Medulla oblongata (tissue), 1 donor: ENCODE measurements at regions not wholly inside any gene's neighbourhood (a gene's known extent, or its start where the extent isn't known, plus 50 kb on each side); places are given as distances from the start of the nearest gene placed in this dataset.

Experiments used
- DNase-seq: peaks from one replicate; pipeline ENCODE4 v3.0.0-alpha.2; 2015; ENCODE audit errors: extremely low spot score

DNA sequence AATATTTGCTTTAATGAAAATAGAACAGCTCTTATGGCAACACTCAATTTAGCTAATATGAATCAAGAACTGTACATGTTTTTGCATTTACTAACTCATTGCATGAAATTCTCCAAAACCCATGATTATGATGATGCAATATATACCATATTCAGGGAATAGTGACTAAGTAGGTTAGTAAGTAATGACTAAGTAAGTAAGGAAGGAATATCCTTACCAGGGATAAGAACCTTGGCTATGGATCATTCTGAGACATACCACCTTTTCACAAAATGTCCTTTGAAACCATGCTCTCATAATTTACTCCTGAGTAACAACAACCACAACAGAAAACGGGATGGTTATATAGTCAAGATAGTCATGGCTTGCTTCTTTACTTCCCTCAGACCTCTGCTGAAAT is 1513.0 kb downstream of the STIM2 start:
- no peak for DNase-seq

DNA sequence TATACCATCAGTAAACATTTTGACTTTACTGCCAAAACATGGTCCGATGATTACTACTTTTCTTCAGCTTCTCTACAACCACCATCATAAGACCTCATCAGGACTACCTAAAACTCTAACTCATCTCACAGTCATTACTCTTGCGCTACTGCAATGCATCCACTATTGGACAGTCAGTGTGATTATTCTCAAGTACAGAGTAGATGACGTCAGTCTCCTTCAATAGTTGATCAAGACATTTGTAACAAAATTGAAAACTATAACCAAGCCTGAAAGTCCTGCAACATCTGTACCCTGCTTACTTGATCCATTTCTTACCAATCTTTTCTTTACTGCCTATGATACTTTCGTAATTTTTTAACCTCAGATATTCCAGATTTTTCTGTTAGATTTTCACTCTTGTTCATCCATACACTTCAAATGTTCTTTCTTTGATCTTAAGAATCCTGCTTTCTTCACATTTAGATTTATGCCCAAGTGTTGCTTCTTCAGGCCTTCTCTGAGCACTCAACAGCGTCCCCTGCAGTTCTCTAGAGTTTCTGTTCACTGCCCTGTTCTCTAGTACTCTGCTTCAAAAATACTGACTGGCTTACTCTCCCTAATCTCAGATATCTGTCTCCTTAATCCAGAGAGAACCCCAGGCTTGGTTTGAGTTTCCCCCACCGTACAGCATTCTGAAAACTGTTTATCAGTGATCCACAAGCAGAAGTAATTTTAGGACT is 1517.6 kb downstream of the STIM2 start:
- no peak for DNase-seq

DNA sequence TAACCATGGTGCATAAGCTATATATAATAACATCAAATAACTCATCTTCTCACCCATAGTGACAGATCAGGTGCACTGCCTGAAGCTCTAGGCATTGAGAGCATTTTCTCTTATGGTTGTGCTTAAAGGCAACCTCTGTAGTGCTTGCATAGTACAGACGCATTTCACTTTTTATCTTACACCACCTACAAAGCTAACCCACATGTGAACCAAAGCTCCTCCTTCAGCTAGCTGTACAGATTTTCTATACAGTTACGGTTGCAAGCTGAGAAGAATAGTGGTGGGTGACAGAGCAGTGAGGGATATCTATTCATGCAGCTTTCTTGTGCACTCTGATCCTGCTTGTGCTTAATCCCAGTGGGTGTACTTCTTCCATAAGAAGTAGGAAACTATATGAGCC is 1525.2 kb downstream of the STIM2 start:
- no peak for DNase-seq

DNA sequence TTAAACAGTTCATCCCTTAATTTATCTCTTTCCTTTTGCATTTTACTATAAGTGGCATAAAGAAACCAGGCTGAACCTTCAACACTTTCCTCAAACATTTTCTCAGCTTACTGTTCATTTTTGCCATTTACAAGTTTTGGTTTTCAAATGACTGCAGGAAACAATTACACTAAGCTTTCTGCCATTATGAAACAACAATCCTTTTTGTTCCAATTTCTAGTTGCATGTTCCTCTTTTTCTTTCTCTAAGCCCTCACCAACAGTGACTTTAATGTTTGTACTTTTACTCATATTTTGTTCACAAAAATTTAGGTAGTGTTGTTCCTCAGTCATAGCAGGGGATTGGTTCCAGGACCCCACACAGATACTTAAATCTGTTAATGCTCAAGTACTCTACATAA is 1526.1 kb downstream of the STIM2 start:
- DNase-seq, result no peak

DNA sequence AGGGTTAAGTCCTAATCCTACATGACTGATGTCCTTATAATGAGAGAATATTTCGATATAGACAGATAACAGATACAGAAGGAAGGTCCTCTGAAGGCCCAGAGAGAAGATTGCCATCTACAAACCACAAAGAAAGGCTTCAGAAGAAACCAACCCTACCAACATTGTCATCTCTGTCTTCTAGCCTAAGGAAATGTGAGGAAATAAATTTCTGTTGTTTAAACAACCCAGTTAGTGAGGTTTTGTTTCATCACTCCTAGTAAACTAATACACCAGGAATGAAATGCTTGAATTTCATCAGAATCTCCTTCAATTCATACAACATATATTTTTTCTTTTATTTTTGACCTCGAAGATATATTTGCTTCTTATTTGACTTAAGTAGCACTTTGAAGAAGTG is 1527.8 kb downstream of the STIM2 start:
- DNase-seq, result no peak

DNA sequence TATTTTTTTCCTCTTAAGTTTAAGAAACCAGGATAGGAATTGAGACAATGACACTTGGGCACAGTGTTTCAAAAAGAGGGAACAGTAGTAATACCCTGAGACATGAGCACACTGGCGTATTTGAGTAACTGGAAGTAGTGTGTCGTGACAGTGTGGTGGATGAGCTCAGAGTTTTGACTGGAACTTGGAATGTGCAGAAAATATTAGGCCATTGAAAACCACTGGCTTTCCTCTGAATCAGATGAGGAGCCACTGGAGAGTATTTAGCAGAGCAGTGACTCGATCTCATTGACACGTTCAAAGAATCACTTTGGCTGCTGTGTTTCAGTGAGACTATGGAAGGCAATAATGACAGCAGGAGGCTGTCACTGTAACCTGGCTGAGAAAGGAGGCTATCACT is 1531.2 kb downstream of the STIM2 start:
- no peak for DNase-seq

DNA sequence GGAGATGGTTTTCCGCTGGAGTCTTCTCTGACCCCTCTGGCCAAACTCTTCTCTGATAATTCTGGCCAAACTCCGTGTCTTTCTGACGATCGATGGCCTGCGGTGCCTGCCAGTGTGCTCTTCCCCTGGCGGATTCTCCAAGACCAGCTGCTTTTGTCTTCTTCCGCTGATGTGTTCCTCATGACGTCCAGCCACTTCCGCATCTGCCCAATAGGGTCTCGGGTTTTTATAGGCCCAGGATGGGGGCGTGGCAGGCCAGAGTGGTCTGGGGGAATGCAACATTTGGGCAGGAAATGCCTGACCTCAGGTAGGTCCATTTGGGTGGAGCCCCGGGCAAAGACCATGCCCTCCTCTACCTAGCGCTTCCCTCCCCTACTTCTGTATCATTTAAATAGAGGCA is 1542.1 kb downstream of the STIM2 start:
- no peak for DNase-seq

DNA sequence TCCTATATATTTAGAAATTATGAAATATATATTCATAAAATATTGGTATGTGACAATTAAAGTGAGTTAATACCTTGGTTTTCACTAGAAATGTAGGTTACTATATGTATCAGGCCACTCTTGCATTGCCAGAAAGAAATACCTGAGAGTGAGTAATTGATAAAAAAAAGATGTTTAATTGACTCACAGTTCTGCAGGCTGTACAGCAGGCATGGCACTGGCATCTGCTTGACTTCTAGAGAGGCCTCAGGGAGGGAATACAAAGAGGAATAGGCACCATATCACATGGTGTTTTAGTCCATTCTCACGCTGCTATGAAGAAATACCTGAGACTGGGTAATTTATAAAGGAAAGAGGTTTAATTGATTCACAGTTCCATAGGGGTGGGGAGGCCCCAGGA is 1560.6 kb downstream of the STIM2 start:
- DNase-seq, result no peak

DNA sequence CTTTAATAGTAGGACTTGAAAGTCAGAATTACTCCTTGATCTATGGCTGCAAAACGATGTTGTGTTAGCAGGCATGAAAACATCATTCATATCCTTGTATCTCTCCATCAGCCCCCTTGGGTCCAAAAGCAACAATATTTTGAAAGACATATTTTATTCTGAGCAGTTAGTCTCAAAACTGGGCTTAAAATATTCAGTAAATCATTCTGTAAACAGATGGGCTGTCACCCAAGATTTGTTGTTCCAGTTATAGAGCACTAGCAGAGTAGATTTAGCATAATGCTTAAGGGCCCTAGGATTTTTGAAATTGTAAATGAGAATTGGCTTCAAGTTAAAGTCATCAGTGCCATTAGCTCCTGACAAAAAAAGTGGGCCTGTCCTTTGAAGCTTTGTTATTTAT is 1565.6 kb downstream of the STIM2 start:
- DNase-seq, result no peak

DNA sequence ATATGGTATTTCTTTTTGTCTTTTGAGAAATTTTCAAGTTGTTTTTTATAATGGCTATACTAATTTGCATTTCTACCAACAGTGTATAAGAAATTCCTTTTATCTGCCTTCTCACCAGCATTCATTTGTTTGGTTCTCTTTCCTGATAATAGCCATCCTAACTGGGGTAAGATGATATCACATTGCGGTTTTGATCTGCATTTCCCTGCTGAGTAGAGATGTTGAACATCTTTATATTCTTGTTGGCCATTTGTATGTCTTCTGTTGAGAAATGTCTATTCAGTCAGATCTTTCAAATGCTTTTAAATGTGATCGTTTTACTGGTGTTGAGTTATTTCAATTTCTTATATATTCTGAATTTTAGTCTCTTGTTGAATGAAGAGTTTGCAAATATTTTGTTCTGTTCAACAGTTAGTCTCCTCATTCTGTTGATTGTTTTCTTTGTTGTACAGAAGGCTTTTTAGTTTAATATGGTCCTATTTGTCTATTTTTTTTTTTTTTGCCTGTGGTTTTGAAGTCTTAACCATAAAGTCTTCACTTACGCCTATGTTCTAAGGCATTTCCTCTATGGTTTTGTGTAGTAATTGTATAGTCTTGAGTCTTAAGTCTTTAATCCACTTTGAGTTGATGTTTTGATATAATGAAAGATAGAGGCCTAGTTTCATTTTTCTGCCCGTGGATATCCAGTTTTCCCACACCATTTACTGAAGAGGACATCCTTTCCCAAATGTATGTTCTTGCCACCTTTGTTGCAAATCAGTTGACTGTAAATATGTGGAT is 1566.9 kb downstream of the STIM2 start:
- no peak for DNase-seq

DNA sequence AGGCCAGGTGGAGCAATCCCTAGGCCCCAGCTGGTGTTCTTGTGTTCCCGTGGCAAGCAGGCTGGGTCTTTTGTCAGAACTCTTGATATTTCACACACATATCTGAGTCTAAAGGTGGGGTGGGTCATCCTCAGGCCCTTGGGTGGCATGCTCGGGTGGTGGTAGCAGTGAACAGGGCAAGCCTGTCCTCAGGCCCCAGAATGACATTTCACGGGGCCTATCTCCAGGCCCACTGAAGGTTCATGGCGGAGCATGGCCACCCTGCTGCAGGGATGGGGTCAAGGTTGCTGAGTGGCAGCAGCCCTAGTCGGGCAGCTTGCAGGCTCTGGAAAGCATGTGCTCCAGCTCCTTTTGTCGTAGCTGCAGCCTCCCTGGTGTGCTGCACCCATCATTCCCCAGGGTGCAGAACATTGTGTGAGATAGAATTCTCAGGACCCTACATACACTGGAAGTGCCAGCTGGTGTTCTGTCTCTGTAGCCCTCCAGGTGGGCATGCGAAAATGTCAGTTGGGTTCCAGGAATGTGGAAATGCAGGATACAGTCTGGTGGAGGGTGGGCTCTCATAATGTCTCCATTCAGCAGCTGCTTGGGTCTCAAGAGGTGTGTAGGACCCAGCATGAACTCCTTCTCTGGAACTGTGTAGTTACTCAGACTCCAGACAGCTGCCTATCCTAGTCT is 1571.8 kb downstream of the STIM2 start:
- DNase-seq, result no peak

DNA sequence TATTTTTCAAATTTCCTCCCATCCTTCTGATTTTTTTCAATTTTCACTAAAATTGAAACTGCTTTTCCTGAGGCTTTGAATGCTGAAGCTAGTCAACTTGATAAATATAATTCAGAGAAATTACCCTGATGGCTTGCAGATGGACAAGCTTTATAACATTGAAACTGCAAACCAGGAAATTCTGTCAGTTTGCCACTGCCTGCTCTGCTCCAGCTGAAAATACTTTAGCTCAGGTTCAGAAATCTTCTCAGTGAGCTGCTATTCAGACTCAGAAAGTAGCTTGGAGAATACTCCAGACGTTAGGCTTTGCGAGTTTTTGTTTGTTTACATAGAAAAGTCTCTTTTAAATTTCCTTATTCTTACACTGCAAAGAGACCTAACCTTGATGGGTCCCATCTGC is 1574.7 kb downstream of the STIM2 start:
- no peak for DNase-seq

DNA sequence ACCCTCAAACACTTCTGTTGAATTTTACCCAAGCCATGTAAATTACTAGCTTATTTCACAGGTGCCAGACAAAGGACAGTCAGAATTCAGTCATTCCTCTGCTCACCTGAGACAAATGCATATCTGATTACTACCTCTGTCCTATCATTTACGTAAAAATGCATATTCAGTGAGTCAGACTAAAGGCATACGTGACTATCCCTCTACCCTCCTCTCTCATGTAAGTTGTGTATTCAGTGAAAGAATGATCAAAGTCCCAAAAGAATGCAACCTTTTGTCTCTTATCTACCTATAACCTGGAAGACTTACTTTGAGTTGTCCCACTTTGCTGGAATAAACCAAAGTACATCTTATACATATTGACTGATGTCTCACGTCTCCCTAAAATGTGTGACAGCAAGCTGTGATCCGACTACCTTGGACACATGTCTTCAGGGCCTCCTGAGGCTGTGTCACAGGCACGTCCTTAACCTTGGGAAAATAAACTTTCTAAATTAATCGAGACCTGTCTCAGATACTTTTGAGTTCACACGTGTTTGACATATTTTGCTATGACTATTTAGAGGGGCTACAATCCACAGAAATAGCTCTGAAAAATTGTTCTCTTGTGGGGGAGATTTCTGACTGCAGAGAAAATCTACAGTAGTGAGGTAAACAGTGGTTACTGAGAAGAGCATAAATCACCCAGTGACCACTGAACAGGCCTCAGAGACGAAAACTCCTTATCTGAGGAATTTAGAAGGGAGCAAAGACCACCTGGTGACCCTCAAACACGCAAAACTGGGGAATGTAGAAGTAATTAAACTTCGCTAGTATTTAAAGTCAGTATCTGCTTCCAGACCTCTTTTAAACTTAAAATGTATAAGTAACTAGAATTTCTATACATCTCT is 1575.8 kb downstream of the STIM2 start:
- no peak for DNase-seq

DNA sequence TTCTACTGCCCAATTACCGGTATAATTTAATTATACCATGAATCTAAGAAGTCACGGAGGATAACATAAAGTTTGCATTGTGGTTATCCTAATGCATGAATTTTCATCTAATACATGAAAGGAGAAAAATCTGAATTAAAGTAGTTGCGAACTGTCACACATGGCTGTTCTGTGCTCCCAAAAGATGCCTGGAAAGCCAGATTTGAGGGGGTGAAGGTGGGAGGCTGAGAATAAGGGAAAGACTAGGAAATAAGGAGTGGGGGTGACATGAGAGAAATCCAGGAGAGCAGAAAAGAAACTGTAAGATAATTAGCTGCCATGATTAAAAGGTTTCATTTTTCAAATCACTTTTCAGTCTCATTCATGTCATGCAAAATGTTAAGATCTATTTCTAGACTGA is 1582.7 kb downstream of the STIM2 start:
- DNase-seq, result no peak

DNA sequence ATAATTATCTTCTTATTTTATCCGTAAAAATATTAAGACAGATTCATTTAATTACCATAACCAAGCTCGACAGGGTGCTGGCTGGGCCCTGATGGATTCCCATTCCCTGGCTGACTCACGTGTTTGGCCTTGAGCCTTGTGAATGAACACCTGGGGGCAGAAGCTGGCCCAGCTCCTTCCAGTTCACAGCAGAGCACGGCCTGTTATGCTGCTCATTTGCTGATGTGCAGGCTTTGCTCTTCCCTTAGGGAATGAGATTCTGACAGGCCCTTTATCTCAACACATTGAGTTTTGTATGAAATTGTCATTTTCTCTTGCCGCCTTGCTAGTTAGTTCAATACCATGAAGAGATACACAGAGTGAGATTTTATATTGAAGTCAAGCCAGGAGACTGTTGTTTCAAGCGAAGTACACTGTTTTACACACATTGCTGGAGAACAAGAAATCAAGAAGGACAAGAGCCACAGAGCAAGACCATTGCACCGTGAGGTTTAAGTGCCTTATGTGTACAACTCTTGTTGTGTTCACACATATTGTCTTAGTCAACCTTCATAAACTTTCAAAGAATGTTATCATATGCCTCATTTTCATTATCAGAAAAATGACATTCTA is 1583.3 kb downstream of the STIM2 start:
- DNase-seq, result no peak

DNA sequence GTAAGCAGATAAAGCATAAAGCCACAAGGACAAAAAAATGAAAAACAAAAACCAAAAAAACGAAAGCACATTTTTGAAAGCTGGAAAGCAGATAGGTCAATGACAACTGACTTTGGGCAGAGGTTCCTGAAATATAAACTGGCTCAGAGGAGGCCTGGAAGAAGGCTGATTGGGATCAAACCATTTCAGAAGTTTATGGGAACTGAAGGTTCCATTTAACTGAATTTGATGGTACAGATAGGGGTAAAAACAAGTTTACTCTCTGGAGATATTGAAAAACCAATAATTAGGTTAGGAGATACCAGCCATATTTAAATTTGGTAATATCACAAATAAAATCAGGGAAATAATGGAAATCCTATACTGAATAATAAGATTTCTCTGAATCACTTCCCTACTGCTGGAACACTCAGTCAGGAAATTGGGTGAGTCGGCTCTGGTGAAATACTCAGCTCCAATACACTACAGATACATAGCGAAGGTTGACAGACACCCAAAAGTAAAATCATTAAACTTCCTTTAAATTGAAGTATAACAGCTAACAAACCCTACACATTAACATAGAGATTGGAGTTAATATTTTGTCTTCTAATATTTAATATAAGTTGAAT is 1584.3 kb downstream of the STIM2 start:
- DNase-seq, result no peak

DNA sequence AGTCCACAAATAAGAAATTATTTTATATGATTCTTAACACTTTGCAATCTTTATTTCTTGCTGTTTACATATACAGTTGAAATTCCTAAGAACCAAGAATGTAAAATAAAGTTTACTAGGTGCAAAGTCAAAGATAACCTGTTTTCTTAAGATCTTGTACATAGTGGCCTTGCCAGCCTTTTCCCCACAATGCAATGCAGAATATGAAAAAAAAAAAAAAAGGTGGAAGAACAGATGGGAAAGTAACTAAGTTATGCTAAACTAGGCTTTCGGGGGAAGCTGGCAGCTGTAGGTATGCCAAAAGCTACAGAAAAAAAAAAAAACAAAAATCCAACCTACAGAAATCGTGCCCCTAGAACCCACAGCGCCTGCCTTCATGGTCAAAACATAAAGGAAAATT is 1588.4 kb downstream of the STIM2 start:
- no peak for DNase-seq

DNA sequence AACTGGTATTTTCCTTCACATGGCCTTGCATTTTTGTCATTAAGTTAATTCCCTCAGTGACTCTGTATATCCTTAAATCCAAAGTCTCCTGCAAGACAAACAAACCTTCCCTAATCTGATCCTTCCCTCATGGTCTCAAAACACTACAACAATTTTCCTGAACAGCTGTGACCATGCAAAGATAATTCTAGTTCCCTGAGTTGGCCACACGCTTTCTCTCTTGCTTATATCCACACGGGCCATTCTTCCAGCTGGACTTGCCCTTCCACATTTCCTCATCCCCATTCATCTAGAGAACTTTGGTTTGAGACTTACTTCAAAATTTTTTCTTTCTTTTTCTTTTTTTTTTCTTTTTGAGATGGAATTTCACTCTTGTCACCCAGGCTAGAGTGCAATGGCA is 1590.7 kb downstream of the STIM2 start:
- DNase-seq, result no peak

DNA sequence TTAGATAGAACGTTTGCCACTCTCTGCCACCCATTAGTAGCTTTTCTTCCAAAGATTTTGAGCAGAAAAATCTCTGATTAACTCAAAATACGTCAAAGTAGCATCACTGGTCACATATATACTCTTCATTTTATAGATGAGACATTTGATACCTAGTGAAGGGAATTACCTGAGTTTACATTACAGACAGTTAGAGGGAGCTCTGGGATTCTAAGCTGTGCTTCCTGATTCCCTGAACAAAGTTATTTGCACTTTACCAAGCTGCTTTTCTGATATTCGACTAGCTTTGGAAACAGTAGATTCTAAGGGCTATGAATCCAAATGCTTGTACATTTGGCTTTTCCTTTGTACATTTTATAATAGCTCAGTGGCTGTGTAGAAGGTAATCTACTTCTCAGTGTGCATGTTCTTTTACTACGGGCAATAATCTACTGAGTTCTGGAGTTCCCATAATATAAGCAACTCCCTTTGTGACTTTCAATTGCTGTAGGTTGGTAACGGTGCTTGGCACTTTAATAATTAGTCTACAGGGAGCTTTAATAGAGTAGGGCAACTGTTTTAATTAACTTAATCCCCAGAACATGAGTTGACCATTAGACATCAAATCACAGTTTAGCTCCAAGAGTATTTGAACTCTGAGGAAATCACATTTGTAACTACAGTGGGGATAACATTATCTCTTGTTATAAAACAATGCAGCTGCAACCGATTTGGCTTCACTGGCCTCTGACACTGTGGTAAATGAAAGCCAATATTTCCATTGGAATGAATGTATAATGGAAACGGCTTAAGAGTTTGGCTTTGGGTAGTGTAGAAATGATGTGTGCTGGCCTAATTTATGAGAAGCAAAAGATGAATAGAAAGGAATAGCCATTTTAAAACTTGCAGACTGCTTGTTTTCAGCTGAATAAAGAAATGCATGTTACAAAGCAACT is 1602.4 kb downstream of the STIM2 start:
- no peak for DNase-seq

DNA sequence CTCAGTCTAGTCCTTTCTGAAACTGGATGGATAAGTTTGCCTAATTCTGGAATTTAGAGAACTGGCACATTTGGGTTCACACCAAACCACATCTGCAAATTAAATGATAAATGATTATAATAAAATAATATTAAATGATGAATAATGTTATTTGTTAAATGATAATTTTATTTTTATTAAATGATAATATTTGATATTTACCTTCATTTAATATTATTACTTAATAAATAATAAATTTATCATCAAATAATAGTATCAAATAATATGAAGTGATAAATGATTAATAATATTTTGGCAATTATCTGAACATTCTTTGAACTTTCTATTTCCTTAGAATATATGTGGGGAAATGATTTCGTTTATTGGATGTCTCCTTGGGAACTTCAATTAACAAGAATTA is 1604.2 kb downstream of the STIM2 start:
- DNase-seq, result no peak
